HEK293 (cell line): ENCODE measurements at regions not wholly inside any gene's neighbourhood (a gene's known extent, or its start where the extent isn't known, plus 50 kb on each side); places are given as distances from the start of the nearest gene placed in this dataset.
"Not testable (repeated sequence)": the region's sequence is repeated elsewhere in the genome, so short reads cannot be mapped to it uniquely, and the experiment has no call there.

Experiments used
- ZNF221 ChIP-seq: fragments of 450-650 bp; formaldehyde crosslinking; IDR thresholded peaks from 2 replicates; pipeline ENCODE4 v1.5.1; 2017; ENCODE audit warnings: missing biosample characterization, missing genetic modification characterization, borderline replicate concordance
- ZNF501 ChIP-seq: fragments of 450-650 bp; formaldehyde crosslinking; IDR thresholded peaks from 2 replicates; pipeline ENCODE4 v1.5.1; 2016; ENCODE audit warnings: missing biosample characterization, missing genetic modification characterization
- TF ChIP-seq, protein P1 (sequence below): fragments of 450-650 bp; formaldehyde crosslinking; IDR thresholded peaks from 2 replicates; pipeline ENCODE4 v1.5.1; 2016; ENCODE audit warnings: missing biosample characterization, missing genetic modification characterization

GRCh38 chr7:35915247-35915955 is 114.5 kb downstream of the SEPTIN7 start:
- TF ChIP-seq, protein P1, sequence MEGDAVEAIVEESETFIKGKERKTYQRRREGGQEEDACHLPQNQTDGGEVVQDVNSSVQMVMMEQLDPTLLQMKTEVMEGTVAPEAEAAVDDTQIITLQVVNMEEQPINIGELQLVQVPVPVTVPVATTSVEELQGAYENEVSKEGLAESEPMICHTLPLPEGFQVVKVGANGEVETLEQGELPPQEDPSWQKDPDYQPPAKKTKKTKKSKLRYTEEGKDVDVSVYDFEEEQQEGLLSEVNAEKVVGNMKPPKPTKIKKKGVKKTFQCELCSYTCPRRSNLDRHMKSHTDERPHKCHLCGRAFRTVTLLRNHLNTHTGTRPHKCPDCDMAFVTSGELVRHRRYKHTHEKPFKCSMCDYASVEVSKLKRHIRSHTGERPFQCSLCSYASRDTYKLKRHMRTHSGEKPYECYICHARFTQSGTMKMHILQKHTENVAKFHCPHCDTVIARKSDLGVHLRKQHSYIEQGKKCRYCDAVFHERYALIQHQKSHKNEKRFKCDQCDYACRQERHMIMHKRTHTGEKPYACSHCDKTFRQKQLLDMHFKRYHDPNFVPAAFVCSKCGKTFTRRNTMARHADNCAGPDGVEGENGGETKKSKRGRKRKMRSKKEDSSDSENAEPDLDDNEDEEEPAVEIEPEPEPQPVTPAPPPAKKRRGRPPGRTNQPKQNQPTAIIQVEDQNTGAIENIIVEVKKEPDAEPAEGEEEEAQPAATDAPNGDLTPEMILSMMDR (tag by site-specific recombination): not testable (repeated sequence)
- TF ChIP-seq ZNF501, ZNF221 (tag by site-specific recombination): not testable (repeated sequence)
